OCI-LY3 (cell line): ENCODE measurements at regions not wholly inside any gene's neighbourhood (a gene's known extent, or its start where the extent isn't known, plus 50 kb on each side); places are given as distances from the start of the nearest gene placed in this dataset.

ENCODE experiments used
- EZH2phosphoT487 ChIP-seq: fragments of 200-600 bp; shearing (Covaris generic); IDR thresholded peaks from 2 replicates; pipeline ENCODE4 v1.6.1; 2018; ENCODE audit warnings: antibody characterized with exemption, mixed run types, low read depth
- TF ChIP-seq, protein P1 (sequence below): fragments of 200-600, 300-600 bp; sonication (generic); IDR thresholded peaks from 2 replicates; pipeline ENCODE4 v1.5.1; 2014; ENCODE audit warnings: antibody characterized with exemption, low read length, low read depth

DNA sequence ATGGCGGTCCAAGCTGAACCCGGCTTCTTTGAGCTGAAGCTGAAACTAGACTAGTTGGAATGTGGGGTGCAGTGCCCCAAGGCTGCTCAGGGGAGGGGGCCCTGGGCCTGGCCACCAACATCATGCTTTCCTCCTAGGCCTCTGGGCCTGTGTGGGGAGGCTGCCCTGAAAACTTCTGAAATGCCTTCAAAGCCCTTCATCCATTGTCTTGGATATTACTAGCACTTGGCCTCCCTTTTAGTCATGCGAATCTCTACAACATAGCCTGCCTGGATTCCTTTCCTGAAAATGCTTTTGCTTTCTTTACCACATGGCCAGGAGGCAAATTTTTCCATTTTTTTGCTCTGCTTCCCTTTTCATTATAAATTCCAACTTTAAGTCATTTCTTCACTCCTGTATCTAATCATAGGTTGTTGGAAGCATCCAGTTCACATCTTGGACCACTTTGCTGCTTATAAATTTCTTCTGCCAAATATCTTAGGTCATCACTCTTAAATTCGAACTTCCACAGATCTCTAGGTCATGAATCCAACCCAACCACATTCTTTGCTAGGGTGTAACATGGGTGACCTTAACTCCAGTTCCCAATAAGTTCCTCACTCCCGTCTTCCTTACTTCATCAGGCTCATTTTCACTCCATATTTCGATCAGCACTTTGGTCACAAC is 103.4 kb downstream of the DDIT4L start:
- TF ChIP-seq, protein P1, sequence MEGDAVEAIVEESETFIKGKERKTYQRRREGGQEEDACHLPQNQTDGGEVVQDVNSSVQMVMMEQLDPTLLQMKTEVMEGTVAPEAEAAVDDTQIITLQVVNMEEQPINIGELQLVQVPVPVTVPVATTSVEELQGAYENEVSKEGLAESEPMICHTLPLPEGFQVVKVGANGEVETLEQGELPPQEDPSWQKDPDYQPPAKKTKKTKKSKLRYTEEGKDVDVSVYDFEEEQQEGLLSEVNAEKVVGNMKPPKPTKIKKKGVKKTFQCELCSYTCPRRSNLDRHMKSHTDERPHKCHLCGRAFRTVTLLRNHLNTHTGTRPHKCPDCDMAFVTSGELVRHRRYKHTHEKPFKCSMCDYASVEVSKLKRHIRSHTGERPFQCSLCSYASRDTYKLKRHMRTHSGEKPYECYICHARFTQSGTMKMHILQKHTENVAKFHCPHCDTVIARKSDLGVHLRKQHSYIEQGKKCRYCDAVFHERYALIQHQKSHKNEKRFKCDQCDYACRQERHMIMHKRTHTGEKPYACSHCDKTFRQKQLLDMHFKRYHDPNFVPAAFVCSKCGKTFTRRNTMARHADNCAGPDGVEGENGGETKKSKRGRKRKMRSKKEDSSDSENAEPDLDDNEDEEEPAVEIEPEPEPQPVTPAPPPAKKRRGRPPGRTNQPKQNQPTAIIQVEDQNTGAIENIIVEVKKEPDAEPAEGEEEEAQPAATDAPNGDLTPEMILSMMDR: no peak
- no peak for TF ChIP-seq EZH2phosphoT487
